Smooth muscle cell (in vitro differentiated cells): ENCODE measurements at regions not wholly inside any gene's neighbourhood (a gene's known extent, or its start where the extent isn't known, plus 50 kb on each side); places are given as distances from the start of the nearest gene placed in this dataset.
"Not testable (repeated sequence)": the region's sequence is repeated elsewhere in the genome, so short reads cannot be mapped to it uniquely, and the experiment has no call there.

Experiments used
- DNase-seq: peaks from one replicate; lab custom pipeline; 2025; ENCODE audit not compliant: unreplicated experiment; lab: John Stamatoyannopoulos, UW
- H2AFZ ChIP-seq: fragments of 200-600 bp; sonication (generic); 2 replicates; pipeline ENCODE4 v1.6.0; 2016; ENCODE audit warnings: antibody characterized with exemption, low read depth, mild to moderate bottlenecking
- H3F3A ChIP-seq: fragments of 200-600 bp; sonication (generic); 2 replicates; pipeline ENCODE4 v1.6.0; 2017; ENCODE audit warnings: antibody characterized with exemption, low read depth
- H3K27ac ChIP-seq: fragments of 200-600 bp; sonication (generic); 2 replicates; pipeline ENCODE4 v1.5.1; 2016; ENCODE audit warnings: low read depth, mild to moderate bottlenecking
- H3K27me3 ChIP-seq: fragments of 200-600 bp; sonication (generic); 2 replicates; pipeline ENCODE4 v1.6.1; 2016; ENCODE audit warnings: low read depth, mild to moderate bottlenecking
- H3K36me3 ChIP-seq: fragments of 200-600 bp; sonication (generic); 2 replicates; pipeline ENCODE4 v1.5.1; 2016; ENCODE audit warnings: low read depth
- H3K4me1 ChIP-seq: fragments of 200-600 bp; sonication (generic); 2 replicates; pipeline ENCODE4 v1.5.1; 2016; ENCODE audit warnings: low read depth
- H3K4me2 ChIP-seq: fragments of 200-600 bp; sonication (generic); 2 replicates; pipeline ENCODE4 v1.6.0; 2016; ENCODE audit warnings: mild to moderate bottlenecking
- H3K4me3 ChIP-seq: fragments of 200-600 bp; sonication (generic); 2 replicates; pipeline ENCODE4 v1.5.1; 2016; ENCODE audit warnings: mild to moderate bottlenecking
- H3K79me2 ChIP-seq: fragments of 200-600 bp; sonication (generic); 2 replicates; pipeline ENCODE4 v1.6.0; 2016; ENCODE audit warnings: low read depth, mild to moderate bottlenecking
- H3K9ac ChIP-seq: fragments of 200-600 bp; sonication (generic); 2 replicates; pipeline ENCODE4 v1.6.0; 2016; ENCODE audit warnings: low read depth
- H3K9me3 ChIP-seq: fragments of 200-600 bp; sonication (generic); replicated peaks from 2 replicates; pipeline ENCODE4 v1.5.1; 2016; ENCODE audit warnings: low read depth
- H4K20me1 ChIP-seq: fragments of 200-600 bp; sonication (generic); 2 replicates; pipeline ENCODE4 v1.6.0; 2016; ENCODE audit warnings: low read depth
- CTCF ChIP-seq: fragments of 200-600 bp; sonication (generic); IDR thresholded peaks from 2 replicates; pipeline ENCODE4 v1.5.1; 2017; ENCODE audit warnings: borderline replicate concordance, mild to moderate bottlenecking, antibody characterized with exemption; ENCODE audit not compliant: insufficient read depth, poor library complexity, severe bottlenecking
- WGBS: methylation state at CpG from one replicate; pipeline ENCODE4 v1.1.7; 2016; ENCODE audit warnings: low lambda C conversion rate; 5-methylcytosine and 5-hydroxymethylcytosine counted together

GRCh38 chr3:40949347-40949746 is 250.0 kb upstream of the CTNNB1 start:
- WGBS: 98% methylated on average over 3 of the region's 3 CpGs
- not testable (repeated sequence) for H3K9ac ChIP-seq, H3K4me2 ChIP-seq, H3K27ac ChIP-seq, H4K20me1 ChIP-seq, DNase-seq, H3K4me3 ChIP-seq, H2AFZ ChIP-seq, H3K4me1 ChIP-seq, H3K79me2 ChIP-seq, H3K27me3 ChIP-seq, H3F3A ChIP-seq
- Histone ChIP-seq H3K9me3 (peaks cover 16% of the 10 kb centered on the region), H3K36me3 (peaks cover 11% of the 10 kb centered on the region)

- H3K36me3 ChIP-seq: peaks cover 11% of the 10 kb centered on the region
- no peaks in the 10 kb centered on the region for H3K4me1 ChIP-seq
- no peak overlapping the region for H2AFZ ChIP-seq
- no peak for DNase-seq
- no peaks in the 10 kb centered on the region for H3K79me2 ChIP-seq
- no peak overlapping the region for H3K27ac ChIP-seq
- no peak overlapping the region for H3K9ac ChIP-seq
- no peak overlapping the region for H3K4me2 ChIP-seq
- H3K4me3 ChIP-seq: no peak overlapping the region
- peaks cover 12% of the 10 kb centered on the region for H3K9me3 ChIP-seq
- TF ChIP-seq CTCF: no peak
- no peaks in the 10 kb centered on the region for H4K20me1 ChIP-seq
- H3K27me3 ChIP-seq: no peaks in the 10 kb centered on the region
- no peaks in the 10 kb centered on the region for H3F3A ChIP-seq
Observed at GRCh38 chr3:40951636-40952035, 247.7 kb upstream of the CTNNB1 start.

DNA sequence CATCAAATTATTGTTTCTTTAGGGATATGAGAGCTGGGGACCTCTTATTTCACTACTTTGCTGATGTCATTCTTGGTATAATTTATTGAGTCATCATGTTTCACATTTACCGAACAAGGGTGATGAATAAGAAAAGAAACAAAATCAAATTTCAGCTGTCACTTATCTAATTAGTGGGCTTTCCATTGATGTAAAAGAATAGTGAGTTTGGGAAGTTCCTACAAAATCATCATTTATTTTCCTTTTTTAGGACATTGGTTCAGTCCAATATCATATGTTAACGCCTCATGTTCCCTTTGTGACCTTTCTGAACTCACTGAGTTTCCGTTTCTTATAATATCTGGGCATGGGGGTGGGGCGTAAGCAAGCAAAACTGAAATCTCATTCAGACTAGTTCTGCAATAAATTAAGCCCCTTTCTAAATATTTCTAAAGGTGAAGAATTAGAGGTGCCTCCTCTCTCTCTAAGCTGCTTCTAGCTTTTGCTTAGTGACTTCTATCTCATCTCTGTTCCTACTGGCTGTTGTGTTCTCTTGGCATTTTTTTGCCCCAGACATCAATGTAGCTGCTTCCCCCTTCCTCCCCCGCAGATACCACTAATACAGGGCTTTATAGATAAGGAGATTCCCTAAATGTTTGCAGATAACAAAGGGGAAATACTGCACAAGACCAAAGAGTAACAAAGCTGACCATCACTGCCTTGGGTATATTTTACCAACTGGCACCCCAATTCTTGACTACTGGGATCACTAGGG is 238.0 kb upstream of the CTNNB1 start:
- no peaks in the 10 kb centered on the region for H3K27me3 ChIP-seq

DNA sequence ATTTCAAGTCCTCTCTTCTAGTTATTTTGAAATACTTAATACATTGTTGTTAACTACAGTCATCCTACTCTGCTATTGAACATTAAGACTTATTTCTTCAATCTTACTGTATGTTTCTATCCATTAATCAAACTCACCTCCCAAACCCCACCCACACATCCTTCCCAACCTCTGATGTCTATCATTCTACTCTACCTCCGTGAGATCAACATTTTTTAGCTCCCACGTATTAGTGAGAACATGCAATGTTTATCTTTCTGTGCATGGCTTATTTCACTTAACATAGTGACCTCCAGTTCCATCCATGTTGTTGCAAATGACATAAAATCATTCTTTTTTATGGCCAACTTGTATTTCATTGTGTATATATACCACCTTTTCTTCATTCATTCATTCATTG is 236.6 kb upstream of the CTNNB1 start:
- DNase-seq: no peak
- Histone ChIP-seq H3K9me3 (no peaks in the 10 kb centered on the region), H3K4me1 (no peaks in the 10 kb centered on the region), H3K79me2 (no peaks in the 10 kb centered on the region), H3K9ac (no peak overlapping the region), H3K4me2 (no peak overlapping the region), H3K36me3 (no peaks in the 10 kb centered on the region), H4K20me1 (no peaks in the 10 kb centered on the region), H3K27me3 (no peaks in the 10 kb centered on the region), H3K27ac (no peak overlapping the region), H2AFZ (no peak overlapping the region), H3F3A (no peaks in the 10 kb centered on the region), H3K4me3 (no peak overlapping the region)
- TF ChIP-seq CTCF: no peak
- 65% methylated on average over 2 of the region's 2 CpGs for WGBS

More for the DNA sequence above, 238.0 kb upstream of the CTNNB1 start:
- no peaks in the 10 kb centered on the region for H3K79me2 ChIP-seq
- 58% methylated on average over 5 of the region's 5 CpGs for WGBS
- H3K4me2 ChIP-seq: peak overlapping the region; percentile 0
- H3K4me1 ChIP-seq: no peaks in the 10 kb centered on the region
- H2AFZ ChIP-seq: no peak overlapping the region
- H3K36me3 ChIP-seq: no peaks in the 10 kb centered on the region
- peak overlapping the region; percentile 63 for H3K27ac ChIP-seq
- no peak overlapping the region for H3K4me3 ChIP-seq
- no peaks in the 10 kb centered on the region for H3F3A ChIP-seq
- H3K9me3 ChIP-seq: no peaks in the 10 kb centered on the region
- TF ChIP-seq CTCF: no peak
- no peaks in the 10 kb centered on the region for H4K20me1 ChIP-seq
- no peak for DNase-seq
- no peak overlapping the region for H3K9ac ChIP-seq
